Inferior parietal cortex (tissue), 1 donor: ENCODE measurements at regions not wholly inside any gene's neighbourhood (a gene's known extent, or its start where the extent isn't known, plus 50 kb on each side); places are given as distances from the start of the nearest gene placed in this dataset.

Experiments
- DNase-seq: peaks from one replicate; pipeline ENCODE4 v3.0.0-alpha.2; 2016; ENCODE audit errors: extremely low spot score

DNA sequence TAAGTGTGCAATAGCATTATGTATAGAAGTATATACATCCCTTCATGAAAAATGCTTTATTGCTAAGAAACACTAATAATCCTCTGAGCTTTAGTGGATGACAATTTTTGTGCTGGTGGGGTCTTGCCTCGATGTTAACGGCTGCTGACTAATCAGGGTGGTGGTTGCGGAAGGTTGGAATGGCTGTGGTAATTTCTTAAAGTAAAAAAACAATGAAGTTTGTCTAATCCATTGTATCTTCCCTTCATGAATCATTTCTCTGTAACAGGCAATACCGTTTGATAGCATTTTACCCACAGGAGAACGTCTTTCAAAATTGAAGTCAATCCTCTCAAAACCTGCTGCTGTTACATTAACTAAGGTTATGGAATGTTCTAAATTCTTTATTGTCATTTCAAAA is 816.5 kb upstream of the GJE1 start:
- no peak for DNase-seq

DNA sequence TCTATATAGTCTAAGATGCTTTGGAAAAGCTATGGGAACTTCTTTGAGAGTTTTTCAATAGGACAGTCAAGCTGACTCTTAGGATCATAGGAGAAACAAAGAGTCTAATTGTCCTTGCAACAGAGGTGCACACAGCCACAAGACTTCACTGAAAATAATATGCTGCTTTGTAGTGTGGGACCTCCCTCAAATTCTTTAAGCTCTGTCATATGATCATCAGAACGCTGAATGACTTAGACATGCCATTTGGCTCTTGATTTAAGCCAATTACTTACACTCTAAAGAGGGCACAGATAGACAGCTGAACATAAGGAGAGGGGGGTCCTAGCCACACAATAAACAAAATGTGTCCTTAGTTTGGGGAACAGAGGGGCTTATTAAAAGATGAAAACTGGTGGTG is 818.7 kb upstream of the GJE1 start:
- no peak for DNase-seq

DNA sequence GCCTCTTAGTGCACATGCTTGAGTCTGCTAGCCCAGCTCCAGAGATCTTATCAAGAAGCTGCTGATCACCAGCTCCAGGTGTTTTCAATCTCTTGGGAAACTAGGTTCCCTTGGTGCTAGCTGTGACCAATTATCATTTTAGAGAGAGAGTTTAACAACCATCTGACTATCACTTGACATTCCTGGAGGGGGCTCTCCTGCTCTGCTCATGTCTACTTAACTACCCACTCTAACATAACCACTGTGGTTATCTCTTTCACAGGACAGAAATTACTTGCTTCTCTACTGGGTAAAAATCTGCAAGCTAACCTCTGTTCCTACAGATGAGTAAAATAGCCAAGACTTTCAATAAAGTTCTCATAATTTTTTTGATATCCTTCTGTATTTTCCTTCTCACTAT is 823.4 kb upstream of the GJE1 start:
- DNase-seq: no peak

DNA sequence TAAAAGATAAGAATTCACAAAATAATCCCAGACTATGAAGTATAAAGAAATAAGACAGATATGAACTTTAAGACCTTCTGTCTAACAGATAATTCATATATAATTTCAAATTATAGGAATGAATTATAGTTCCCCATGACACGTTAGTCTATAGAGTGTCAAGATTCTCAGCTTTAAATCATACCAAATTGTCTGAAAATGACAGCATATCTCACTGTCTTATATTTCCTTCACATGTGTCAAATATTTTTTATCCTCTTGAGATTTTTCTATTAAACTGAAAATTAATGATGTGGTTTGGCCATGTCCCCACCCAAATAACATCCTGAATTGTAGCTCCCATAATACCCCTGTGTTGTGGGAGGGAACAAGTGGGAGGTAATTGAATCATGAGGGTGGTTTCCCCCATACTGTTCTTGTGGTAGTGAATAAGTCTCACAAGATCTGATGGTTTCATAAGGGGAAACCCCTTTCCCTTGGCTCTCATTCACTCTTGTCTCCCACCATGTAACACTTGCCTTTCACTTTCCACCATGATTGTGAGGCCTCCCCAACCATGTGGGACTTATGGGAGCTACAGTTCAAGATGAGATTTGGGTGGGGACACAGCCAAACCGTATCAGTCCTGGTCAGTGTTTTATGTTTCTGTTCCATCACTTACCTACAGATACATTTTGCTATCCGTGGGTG is 825.3 kb upstream of the GJE1 start:
- no peak for DNase-seq

DNA sequence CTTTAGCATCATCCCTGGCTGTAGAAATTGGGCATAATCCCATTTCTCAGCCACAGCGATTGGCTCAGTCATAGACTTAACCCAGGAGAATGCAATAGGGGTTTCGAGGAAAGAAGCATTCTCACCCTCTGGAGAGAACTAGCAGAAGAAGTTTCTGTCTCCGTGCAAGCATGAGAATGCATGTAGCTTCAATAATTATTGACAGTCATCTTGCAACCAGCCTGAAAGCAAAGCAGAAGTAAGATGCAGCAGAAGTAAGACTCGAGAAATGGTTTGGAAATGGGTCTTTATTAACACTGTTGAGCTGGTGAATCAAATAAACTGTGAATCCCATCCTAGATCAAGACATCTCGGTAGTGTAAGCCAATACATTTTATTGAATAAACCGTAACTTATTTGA is 828.8 kb upstream of the GJE1 start:
- DNase-seq: no peak

DNA sequence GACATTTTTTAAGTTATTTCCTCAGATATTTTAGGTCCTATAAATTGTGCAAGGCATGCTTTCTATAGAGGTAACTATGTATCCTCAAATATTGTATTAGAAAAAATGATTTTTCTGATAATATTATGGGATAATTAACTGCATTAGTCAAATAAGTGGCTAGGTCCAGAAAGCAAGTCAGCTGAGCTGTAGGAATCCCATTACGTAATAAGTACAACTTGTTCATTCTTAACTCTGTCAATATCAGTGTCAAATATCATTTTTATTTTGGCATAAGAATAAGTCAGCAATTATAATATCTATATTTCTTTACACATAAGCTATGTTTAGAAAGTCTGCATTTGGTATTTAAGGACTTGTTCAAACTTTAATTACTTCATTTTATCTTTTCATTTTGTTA is 830.9 kb upstream of the GJE1 start:
- no peak for DNase-seq

DNA sequence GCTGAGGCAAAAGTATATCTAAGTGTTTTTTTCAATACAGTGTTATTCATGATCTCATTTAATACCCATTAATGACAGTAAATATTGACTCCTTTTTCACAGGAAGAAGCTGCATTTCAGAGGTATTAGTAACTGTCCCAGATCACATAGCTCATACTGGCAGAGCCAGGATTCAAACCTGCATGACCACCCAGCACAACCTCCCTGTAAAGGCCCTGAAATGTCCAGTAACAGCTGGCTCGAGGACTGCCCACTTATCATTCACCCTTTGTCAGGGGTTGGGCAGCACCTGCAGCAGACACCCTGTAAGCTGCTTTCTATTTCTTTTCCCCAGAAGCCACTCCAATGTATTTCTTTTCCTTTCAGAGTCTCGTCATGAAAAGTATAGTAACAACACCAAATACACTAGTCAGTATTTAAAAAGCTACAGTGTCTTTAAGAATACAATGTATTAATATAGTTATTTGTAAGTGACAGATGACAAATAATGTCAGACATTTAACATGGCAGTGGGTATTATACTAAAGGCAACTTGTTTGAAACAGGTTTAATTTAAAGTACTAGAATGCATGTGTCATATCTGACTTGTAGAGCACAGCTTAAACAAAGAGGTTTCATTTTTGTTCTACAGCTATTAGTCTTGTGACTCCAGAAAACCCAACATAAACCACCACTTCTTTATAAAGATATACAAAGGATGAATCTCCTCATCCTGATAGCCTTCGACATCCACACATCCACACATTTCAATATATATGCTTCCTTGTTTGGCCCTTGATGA is 841.6 kb upstream of the GJE1 start:
- DNase-seq: no peak

DNA sequence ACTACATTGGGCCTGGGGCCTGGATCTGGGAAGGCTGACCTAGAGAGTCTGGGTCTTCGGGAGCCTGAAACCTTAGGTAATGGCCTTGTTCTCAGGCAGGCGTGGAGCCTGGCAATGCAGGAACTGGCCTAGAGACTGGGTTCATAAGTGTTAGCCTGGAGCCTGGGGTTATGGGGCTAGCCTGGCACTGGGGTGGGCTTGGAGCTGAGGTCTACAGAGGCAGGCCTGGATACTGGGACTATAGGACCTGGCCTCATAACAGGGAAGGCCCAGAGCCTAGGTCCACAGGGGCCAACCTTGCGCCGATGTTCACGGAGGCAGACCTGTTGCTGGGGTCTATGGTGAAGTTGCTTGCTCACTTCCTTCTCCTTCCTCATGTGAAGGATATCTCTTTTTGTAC is 843.8 kb upstream of the GJE1 start:
- no peak for DNase-seq

DNA sequence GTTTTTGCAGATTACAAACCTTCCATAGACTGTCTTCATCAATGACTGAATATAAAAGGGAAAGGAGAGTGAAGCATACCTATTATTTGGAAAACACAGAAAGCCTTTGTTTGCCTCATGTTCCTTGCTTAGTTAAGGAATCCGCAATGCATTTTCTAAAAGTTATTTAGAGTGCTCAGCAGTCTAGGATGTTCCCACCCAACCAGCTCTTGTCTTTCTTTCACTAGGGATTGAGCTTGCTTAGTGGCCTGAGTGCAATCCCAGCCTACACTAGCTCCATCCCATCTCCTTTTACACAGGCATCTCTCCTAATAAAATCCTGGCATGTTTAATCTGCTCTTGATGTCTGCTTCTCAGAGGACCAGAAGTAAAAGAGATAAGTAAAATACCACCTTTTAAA is 850.5 kb upstream of the GJE1 start:
- no peak for DNase-seq

DNA sequence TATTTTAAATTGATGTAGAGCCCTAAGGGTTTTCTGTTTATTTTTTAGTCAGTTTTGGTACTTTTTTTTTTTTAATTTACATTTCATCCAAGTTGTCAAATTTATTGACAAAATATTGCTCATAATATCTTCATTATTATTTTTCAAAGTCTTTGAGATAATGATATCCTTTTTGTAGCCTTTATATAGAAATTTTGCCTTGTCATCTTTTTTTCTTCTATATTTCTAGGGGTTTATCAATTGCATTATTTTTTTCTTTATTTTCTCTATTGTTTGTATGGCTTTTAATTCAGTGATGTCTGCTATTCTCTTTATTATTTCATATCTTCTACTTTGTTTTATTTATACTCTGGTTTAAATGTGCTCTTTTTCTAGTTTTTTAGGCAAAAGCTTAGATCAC is 863.0 kb upstream of the GJE1 start:
- DNase-seq: no peak

DNA sequence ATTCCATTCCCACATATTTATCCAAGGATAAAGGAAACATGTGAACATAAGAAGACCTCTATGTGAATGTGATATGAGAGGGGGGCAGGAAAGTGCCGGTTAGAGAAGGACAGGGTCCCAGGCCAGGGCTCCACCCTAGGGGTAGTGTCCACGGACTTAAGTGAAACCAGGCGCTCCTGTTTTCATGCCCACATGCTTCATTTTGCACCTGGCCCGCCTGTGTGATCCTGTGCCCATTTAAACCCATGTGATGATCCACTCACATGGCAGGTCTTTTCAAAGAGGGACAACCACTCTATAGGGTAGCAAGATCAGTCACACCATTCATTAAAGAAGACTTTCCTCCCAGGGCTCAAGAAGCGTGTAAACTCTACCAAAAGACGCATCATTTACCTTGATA is 865.3 kb upstream of the GJE1 start:
- DNase-seq: no peak

DNA sequence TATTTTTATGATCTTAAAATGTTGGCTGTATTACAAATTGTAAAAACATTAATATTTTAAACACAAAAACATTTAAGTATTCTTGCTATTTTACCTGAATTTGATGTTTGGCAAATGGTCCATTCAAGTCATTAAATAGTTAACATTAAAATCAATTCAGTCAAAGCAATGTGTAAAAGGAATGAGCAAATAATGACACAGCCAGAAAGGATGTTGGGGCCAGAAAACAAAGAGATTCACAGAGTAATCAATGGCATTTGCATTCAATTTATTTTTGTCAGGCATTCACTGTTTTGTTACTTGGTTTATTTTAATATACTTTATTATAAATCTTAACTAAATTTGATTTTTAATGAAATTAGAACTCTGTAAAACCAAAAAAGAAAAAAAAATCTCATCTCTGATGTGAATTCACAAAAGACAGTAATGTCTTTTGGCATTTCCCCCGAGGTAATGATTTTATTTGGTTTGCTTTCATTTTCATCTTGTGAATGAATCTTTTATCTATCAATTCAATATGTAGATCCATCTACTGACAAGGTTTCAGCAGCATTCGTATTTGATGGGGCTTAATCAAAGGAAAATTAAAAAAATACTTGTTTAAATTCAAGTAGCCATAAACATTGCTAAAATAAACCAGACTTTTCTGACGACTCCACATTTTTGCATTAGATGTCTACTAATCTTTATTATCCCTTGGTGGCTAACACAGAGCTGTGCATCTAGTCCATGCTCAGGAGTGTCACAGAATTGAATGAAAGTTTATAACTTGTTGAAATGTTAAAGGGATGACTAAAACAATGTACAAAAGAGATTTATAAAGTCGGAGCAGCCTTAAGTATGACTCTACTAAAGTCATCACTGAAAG is 866.7 kb upstream of the GJE1 start:
- DNase-seq: no peak

DNA sequence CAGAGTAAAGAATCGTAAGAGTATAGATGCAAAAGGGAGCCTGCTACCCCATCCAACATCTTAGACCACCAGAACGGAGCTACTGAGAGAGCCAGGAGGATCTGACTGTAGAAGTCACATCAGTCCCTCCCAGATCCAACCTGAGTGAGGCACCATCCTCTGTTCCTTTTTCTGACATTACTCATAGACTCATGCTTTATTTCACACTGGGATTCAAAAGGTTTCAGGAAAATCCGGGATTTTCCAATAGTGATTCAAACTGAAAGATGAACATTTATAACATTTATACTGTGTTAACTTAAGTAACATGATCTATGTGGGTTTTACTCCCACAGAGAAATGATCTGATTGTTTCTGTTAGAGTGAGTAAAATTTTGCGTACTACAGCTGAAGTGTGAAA is 868.6 kb upstream of the GJE1 start:
- DNase-seq: peak; percentile 26

DNA sequence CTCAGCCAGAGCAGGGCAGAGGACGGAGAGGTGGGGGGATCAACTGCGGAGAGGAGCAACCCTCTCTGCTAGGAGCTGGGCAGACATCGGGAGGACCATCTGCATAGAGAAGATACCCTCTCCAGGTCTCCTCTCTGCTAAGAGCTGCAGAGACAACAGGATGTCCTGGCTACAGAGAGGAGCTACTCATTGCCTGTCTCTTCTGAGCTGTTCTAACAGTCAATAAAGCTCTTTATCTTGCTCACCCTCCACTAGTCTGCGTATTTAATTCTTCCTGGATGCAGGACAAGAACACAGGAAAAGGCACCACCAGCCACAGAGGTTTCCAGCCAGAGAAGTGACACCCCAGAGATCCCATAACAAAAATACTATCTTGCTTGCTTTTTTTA is 871.1 kb upstream of the GJE1 start:
- no peak for DNase-seq

DNA sequence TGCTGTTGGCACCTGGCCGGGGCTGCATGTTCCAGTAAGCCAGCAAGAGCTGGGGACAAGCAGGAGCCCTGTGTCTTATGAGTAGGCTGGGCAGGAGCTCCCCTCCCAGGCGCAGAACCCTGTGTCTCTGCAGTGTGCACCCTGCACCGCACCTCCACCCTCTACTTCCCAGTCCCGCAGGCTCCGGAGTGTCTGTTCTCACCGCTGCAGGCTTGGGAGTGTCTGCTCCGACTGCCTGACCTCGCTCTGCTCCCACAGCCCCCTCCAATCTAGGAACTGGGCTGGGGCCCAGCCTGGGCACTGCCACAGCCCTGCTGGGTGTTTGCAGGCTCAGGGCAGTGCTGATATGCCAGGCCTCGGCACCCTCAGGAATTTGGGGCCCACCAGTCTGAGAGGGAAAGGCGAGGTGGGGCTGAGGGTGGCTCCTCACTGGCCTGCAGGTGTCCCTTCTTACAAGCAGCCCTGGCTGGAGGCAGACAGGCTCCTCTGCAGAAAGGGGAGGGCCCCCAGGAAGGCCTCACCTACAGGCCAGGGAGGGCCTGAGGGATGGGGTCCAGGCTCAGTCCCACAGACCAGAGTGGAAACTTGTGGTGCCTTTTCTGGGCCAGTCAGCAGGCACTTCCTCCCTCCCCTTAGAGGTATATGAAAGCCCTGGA is 871.6 kb upstream of the GJE1 start:
- DNase-seq: no peak

DNA sequence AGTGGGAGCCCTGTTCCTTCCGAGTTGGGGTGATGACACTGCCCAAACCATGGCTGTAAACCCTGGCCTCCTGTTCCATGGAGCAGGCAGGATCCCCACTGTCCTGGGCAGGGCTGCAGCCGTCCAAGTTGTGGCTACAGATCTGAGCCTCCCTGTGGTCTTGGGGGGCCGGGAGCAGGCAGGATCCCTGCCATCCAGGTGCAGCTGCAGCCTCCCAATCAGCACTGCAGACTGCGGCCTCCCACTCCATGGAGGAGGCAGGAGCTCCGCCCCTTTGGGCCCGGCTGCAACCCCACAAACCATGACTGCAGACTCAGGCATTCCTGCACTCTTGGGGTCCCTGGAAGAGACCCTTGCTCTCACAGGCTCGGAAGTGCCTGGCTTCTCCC is 872.1 kb upstream of the GJE1 start:
- no peak for DNase-seq

DNA sequence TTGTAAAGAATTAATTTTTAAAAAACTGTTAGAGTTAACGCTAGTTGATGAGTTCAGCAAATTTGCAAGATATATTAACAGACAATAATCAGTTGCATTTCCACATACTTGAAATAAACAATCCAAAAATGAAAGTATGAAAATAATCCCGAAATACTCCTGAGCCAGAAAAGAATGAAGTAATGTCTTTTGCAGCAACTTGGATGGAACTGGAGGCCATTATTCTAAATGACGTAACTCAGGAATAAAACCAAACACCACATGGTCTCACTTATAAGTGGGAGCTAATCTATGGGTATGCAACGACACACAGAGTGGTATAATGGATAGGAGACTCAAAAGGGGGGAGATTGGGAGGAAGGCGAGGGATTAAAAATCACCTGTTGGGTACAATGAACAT is 872.9 kb upstream of the GJE1 start:
- no peak for DNase-seq

DNA sequence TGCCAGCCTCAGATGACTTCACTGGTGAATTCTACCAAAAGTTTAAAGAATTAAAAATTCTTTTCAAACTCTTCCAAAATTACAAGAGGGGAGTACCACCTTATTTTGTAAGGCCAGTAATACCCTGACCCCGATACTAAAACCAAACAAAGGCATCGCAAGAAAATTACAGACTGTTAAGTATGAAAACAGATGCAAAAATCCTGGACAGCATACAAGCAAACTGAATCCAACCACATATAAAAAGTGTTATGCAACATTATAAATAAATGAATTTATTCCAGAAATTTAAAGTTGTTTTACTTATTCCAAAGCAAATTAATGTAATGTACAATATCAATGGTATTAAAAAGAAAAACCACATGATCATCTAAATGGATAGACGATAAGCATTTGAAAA is 873.6 kb upstream of the GJE1 start:
- DNase-seq: no peak

DNA sequence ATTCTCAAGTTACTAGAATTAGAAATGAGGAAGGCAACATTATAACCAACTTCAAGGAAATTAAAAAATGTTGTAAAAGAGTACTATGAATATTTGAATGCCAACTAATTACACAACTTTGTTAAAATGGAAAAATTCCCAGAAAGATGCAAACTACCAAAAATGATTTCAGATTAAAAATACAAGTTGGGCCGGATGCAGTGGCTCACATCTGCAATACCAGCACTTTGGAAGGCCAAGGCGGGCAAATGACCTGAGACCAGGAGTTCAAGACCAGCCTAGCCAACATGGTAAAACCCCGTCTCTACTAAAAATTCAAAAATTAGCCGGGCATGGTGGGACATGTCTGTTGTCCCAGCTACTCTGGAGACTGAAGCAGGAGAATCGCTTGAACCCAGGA is 874.2 kb upstream of the GJE1 start:
- DNase-seq: no peak

DNA sequence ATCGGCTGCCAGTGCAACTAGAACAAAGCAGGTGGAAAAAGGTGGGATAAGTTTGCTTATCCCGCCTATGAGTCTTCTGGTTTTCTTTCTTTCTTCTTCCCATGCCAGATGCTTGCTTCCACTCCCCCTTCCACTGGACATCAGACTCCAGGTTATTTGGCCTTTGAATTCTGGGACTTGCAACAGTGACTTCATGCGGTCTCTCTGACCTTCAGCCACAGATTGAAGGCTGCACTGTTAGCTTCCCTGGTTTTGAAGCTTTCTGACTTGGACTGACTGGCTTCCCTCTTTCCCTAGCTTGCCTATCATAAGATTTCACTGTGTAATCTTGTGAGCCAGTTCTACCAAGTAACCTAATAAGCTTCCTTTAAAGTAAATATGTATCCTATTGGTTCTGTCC is 878.4 kb upstream of the GJE1 start:
- DNase-seq: no peak

DNA sequence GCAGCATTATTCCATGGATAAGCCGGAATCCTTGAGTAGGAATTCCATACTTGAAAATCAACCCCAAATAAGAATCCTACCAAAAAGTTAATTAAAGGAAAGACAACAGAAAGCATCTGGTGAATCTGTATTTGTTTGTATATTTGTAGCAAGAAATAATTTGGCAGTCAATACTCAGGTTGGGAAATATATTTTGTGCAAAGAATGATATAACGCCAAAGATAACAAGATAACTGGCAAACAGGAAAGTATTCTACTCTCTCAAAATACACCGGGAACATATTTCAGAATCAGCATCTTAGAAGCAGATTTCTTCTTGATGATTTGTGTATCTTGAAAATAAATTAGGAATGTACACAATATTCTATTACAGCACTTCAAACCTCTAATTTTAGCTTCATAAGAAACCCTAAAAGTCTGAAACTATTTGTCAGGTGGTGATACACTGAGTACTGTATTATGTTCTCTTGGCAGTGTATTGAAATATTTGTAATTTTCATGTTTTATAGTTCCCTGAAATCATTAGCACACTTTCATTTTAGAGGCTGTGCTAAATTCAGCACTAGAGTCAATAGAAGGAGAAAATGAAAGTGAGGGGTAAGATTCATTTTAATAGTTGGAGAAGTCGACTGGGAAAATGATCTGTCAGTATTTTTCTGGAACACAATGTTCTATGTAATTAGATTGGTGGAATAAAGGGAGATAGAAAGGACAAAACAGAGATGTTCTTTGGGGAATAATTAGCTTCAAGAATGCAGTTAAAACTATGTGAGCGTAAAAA is 879.7 kb upstream of the GJE1 start:
- DNase-seq: no peak

DNA sequence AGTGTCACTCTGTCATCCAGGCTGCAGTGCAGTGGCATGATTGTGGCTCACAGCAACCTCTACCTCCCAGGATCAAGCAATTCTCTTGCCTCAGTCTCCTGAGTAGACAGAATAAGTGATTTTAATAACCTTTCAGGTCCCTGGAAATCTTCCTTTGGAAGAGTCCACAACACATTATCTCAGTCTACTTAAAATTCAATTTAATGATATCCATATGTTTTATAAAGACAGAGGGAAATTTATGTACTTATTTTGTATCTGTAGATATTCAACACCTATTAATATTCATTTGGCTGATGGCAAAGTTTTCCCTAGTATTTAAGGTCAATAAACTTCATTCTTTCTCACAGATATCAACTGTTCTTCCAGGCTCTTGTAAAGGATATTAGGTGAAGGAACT is 881.4 kb upstream of the GJE1 start:
- DNase-seq: no peak
